GM12878 (cell line): ENCODE measurements at regions not wholly inside any gene's neighbourhood (a gene's known extent, or its start where the extent isn't known, plus 50 kb on each side); places are given as distances from the start of the nearest gene placed in this dataset.

Source experiments
- ATAC-seq: fragments of 200-7000 bp; cut with Tn5 transposase; 3 replicates; pipeline ENCODE4 v1.9.1; 2020; ENCODE audit warnings: mild to moderate bottlenecking, moderate library complexity
- BruUV-seq: library from RNA; stranded (reverse); fragments of 400-500 nt; replicated peaks from 2 replicates; lab custom pipeline; 2021; lab: Mats Ljungman, UMichigan
- CTCF ChIA-PET: fragments of 300-600 bp; sonication (Branson Sonifier 250); formaldehyde crosslinking; extraction: SDS; loops from one replicate; lab custom pipeline; 2021; ENCODE audit warnings: inconsistent platforms; lab: Yijun Ruan, JAX
- POLR2A ChIA-PET: fragments of 350-600 bp; formaldehyde crosslinking; extraction: SDS; loops from one replicate; lab custom pipeline; 2021; ENCODE audit warnings: inconsistent platforms; lab: Charles Lee
- RAD21 ChIA-PET: fragments of 300-600 bp; sonication (Branson Sonifier 250); formaldehyde crosslinking; loops from one replicate; lab custom pipeline; 2023; ENCODE audit warnings: antibody characterized with exemption; ENCODE audit not compliant: unreplicated experiment; lab: Charles Lee
- SMC1A ChIA-PET: fragments of 300-600 bp; sonication (Branson Sonifier 250); formaldehyde crosslinking; loops from one replicate; lab custom pipeline; 2023; ENCODE audit not compliant: unreplicated experiment, uncharacterized antibody; lab: Charles Lee
- DNase-seq: peaks from one replicate; pipeline ENCODE4 v3.0.0-alpha.2; 2011; ENCODE audit warnings: low read depth, low spot score
- FAIRE-seq: peaks from 3 replicates; lab custom pipeline; 2011; peaks lifted over from hg19 to GRCh38; lab: Jason Lieb, UNC
- H2AFZ ChIP-seq: 2 replicates; pipeline ENCODE4 v1.6.0; 2011; ENCODE audit warnings: low read depth, low read length, control low read depth; ENCODE audit not compliant: control insufficient read depth
- H3K27ac ChIP-seq: 2 replicates; pipeline ENCODE4 v1.5.1; 2011; ENCODE audit warnings: control low read depth; ENCODE audit not compliant: control insufficient read depth, insufficient read depth
- H3K27me3 ChIP-seq, 2 experiments: replicated peaks in 1 of 2; 2 replicates each; pipeline versions ENCODE4 v1.6.0 to v1.6.1; 2011; ENCODE audit warnings: low read length in 1 of 2; ENCODE audit not compliant: control insufficient read depth in 2 of 2, insufficient read depth in 2 of 2
- H3K36me3 ChIP-seq, 2 experiments: 2 replicates each; pipeline ENCODE4 v1.5.1; 2011; ENCODE audit warnings: low read length in 1 of 2; ENCODE audit not compliant: control insufficient read depth in 2 of 2, insufficient read depth in 2 of 2
- H3K4me1 ChIP-seq: 2 replicates; pipeline ENCODE4 v1.6.1; 2011; ENCODE audit warnings: mild to moderate bottlenecking, low read length, moderate library complexity, mixed read lengths; ENCODE audit not compliant: control insufficient read depth, insufficient read depth
- H3K4me2 ChIP-seq: 2 replicates; pipeline ENCODE4 v1.6.0; 2011; ENCODE audit warnings: control low read depth; ENCODE audit not compliant: control insufficient read depth, insufficient read depth
- H3K4me3 ChIP-seq: fragments of 200-600 bp; sonication (generic); 2 replicates; pipeline ENCODE4 v1.5.1; 2016
- H3K79me2 ChIP-seq: 2 replicates; pipeline ENCODE4 v1.6.0; 2011; ENCODE audit warnings: low read length; ENCODE audit not compliant: control insufficient read depth, insufficient read depth
- H3K9ac ChIP-seq: 2 replicates; pipeline ENCODE4 v1.8.0; 2011; ENCODE audit warnings: low read length, control low read depth, mixed read lengths; ENCODE audit not compliant: control insufficient read depth, insufficient read depth
- H3K9me3 ChIP-seq: replicated peaks from 3 replicates; pipeline ENCODE4 v1.5.1; 2011; ENCODE audit warnings: mild to moderate bottlenecking, low read length; ENCODE audit not compliant: control insufficient read depth, insufficient read depth
- H4K20me1 ChIP-seq: 2 replicates; pipeline ENCODE4 v1.6.0; 2011; ENCODE audit not compliant: control insufficient read depth, insufficient read depth
- ASH2L ChIP-seq: fragments of 300-600, 200-600 bp; sonication (generic); IDR thresholded peaks from 2 replicates; pipeline ENCODE4 v1.6.1; 2017; ENCODE audit warnings: low read depth, mild to moderate bottlenecking, borderline replicate concordance
- ATF2 ChIP-seq: IDR thresholded peaks from 2 replicates; pipeline ENCODE4 v1.6.1; 2012; ENCODE audit warnings: low read length, inconsistent platforms
- BHLHE40 ChIP-seq, 2 experiments: fragments of 450-650 bp in 1 of 2; IDR thresholded peaks; 2 replicates each; pipeline ENCODE4 v1.6.1; 2011 to 2017; ENCODE audit warnings: low read depth in 2 of 2, borderline replicate concordance in 1 of 2, improper control_type of control experiment in 1 of 2, low read length in 1 of 2, mild to moderate bottlenecking in 1 of 2
- CEBPZ ChIP-seq: fragments of 150-350 bp; IDR thresholded peaks from 2 replicates; pipeline ENCODE4 v1.6.1; 2016; ENCODE audit warnings: low read depth, low read length
- CTCF ChIP-seq, 3 experiments: IDR thresholded peaks in 2 of 3; conservative IDR thresholded peaks in 1 of 3; 2 replicates each; pipeline ENCODE4 v1.5.1; 2011; ENCODE audit warnings: low read depth in 3 of 3, low read length in 3 of 3, mild to moderate bottlenecking in 3 of 3, control low read depth in 2 of 3, moderate library complexity in 2 of 3, inconsistent platforms in 1 of 3, mixed read lengths in 1 of 3; ENCODE audit not compliant: control insufficient read depth in 2 of 3, insufficient read depth in 1 of 3; ENCODE audit errors: extremely low read depth in 1 of 3
- ESRRA ChIP-seq: IDR thresholded peaks from 2 replicates; pipeline ENCODE4 v1.6.1; 2012; ENCODE audit warnings: mild to moderate bottlenecking, low read length, improper control_type of control experiment
- MYB ChIP-seq: fragments of 150-350 bp; IDR thresholded peaks from 2 replicates; pipeline ENCODE4 v1.6.1; 2014; ENCODE audit warnings: mild to moderate bottlenecking, low read depth, low read length, borderline replicate concordance
- NBN ChIP-seq: fragments of 450-650 bp; IDR thresholded peaks from 2 replicates; pipeline ENCODE4 v1.6.1; 2016
- NFYA ChIP-seq: IDR thresholded peaks from 2 replicates; pipeline ENCODE4 v1.6.1; 2011; ENCODE audit warnings: low read depth, mild to moderate bottlenecking, low read length, improper control_type of control experiment, borderline replicate concordance
- RBBP5 ChIP-seq: fragments of 200-600 bp; sonication (generic); conservative IDR thresholded peaks from 2 replicates; pipeline ENCODE4 v1.6.1; 2016
- REST ChIP-seq: IDR thresholded peaks from 2 replicates; pipeline ENCODE4 v1.6.1; 2012; ENCODE audit warnings: mild to moderate bottlenecking, low read depth, low read length
- TCF12 ChIP-seq: IDR thresholded peaks from 2 replicates; pipeline ENCODE4 v1.6.1; 2011; ENCODE audit warnings: low read depth, mild to moderate bottlenecking, low read length
- TCF7 ChIP-seq: IDR thresholded peaks from 2 replicates; pipeline ENCODE4 v1.6.1; 2014; ENCODE audit warnings: antibody characterized with exemption, borderline replicate concordance
- ZBED1 ChIP-seq: IDR thresholded peaks from 2 replicates; pipeline ENCODE4 v1.6.1; 2016; ENCODE audit warnings: borderline replicate concordance
- ZNF207 ChIP-seq: fragments of 450-650 bp; IDR thresholded peaks from 2 replicates; pipeline ENCODE4 v1.6.1; 2014; ENCODE audit warnings: antibody characterized with exemption, mild to moderate bottlenecking, borderline replicate concordance
- ZNF24 ChIP-seq: fragments of 450-650 bp; IDR thresholded peaks from 2 replicates; pipeline ENCODE4 v1.6.1; 2017; ENCODE audit warnings: antibody characterized with exemption, mild to moderate bottlenecking
- WGBS: methylation state at CpG from one replicate; pipeline ENCODE4 v1.1.6; 2016; ENCODE audit warnings: low lambda C conversion rate; ENCODE audit not compliant: insufficient replicate concordance, insufficient coverage; ENCODE audit errors: missing lambda C conversion rate; 5-methylcytosine and 5-hydroxymethylcytosine counted together
- in situ Hi-C: fragments of 300-500 bp; cut with MboI; formaldehyde crosslinking; loops from 9 replicates; pipeline ENCODE4 v1.14.3; 2018; ENCODE audit warnings: mixed read lengths
- intact Hi-C: fragments of 100-400 bp; cut with micrococcal nuclease; formaldehyde crosslinking; loops from one replicate; pipeline ENCODE4 v1.14.2; 2022; ENCODE audit not compliant: unreplicated experiment

- FAIRE-seq (no peak), ATAC-seq (no peak), DNase-seq (no peak)
- ChIA-PET SMC1A (no interaction called here), RAD21 (interaction anchor here (0.8 kb wide), 1 partner anchor 17 kb away, joined by 3 read pairs; no protein-coding TSS in a partner anchor), POLR2A (no interaction called here), CTCF (no interaction called here)
- Histone ChIP-seq H3K4me3 (no peak overlapping the region), H3K9ac (no peak overlapping the region), H3K9me3 (no peaks in the 10 kb centered on the region), H4K20me1 (no peaks in the 10 kb centered on the region), H3K27ac (no peak overlapping the region), H3K4me1 (no peaks in the 10 kb centered on the region), H3K27me3 (no peaks in the 10 kb centered on the region), H3K36me3 (no peaks in the 10 kb centered on the region), H2AFZ (no peak overlapping the region), H3K79me2 (no peaks in the 10 kb centered on the region), H3K4me2 (no peak overlapping the region)
- intact Hi-C loops (no loop called here), in situ Hi-C loops (no loop called here)
- 0% methylated on average over 1 of the region's 1 CpG for WGBS
- BruUV-seq, result no TSS peak
- TF ChIP-seq ZBED1 (no peak), MYB (no peak), CEBPZ (no peak), NBN (no peak), TCF7 (no peak), BHLHE40 (IDR thresholded peaks at IDR 0.05; ENCODE audit: borderline replicate concordance in 1 of 2, low read depth in 2 of 2, low read length in 1 of 2) (no peak), ASH2L (no peak), NFYA (no peak), ZNF207 (no peak), TCF12 (no peak), ATF2 (no peak), REST (no peak), CTCF (IDR thresholded peaks at IDR 0.05 in 2 of 3, conservative IDR thresholded peaks at IDR 0.05 in 1 of 3; ENCODE audit: control insufficient read depth in 2 of 3, extremely low read depth in 1 of 3, insufficient read depth in 1 of 3, low read depth in 3 of 3, low read length in 3 of 3) (no peak), ZNF24 (no peak), ESRRA (no peak), RBBP5 (no peak)
Measured at GRCh38 chr4:54902271-54902670, 223.1 kb downstream of the KDR start.
